A172 (cell line): ENCODE measurements at regions not wholly inside any gene's neighbourhood (a gene's known extent, or its start where the extent isn't known, plus 50 kb on each side); places are given as distances from the start of the nearest gene placed in this dataset.

Experiments
- DNase-seq: peaks from one replicate; pipeline ENCODE4 v3.0.0-alpha.2; 2015; ENCODE audit warnings: low spot score

DNA sequence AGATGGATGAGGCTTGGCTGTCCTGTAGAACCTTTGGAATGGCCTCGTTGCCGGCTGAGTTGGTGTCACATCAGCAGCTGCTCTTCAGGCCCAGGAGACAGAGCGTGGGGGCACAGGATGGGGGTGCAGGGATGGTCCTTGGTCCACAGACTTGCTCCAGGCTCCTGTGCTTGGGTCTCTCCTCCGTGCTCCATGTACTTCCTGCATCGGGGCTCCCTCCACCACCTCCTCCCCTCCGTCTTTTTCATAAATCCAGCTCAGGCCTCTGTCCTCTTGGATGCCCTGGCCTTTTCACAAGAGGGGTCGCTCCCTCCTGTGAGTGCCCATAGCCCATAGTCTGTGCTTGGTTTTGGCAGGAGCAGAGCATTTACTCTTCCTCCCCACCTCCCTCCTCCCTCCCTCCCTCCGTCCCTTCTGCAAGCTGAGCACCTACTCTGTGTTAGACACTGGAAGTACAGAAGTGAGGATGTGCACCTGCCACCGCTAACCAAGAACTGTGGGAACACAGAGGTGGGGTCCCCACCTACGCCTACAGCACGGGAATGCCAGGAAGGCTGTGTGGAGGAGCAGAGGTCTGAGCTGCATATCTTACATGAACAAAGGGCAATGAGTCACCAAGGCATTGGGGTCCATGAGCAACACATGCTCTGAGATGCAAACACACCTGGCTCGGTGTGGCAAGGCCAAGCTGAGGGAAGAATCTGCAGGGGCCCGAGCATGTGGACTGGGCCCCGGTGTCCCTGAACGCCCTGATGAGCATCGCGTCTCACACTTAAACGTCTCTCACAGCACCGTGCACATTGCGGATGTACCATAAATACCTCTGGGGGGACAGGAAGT is 458.7 kb upstream of the HS6ST1 start:
- DNase-seq = no peak

DNA sequence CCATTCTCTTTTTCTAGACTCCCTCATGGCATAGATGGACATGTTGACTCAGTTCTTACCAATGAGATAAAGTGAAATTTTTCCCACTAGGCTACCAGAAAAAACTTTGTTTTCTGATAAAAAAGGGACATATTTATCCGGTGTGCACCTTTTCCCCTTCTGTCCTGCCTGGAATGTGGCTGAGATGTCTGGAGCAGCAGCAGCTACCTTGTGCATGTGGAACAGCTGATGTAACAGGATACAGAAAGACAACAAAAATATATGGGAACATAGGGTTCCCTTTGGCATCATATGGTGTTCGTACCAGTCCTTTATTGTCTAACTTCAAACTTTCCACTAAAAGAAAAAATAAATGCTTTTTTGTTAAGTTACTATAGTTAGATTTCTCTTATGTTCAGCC is 460.2 kb upstream of the HS6ST1 start:
- DNase-seq = no peak

DNA sequence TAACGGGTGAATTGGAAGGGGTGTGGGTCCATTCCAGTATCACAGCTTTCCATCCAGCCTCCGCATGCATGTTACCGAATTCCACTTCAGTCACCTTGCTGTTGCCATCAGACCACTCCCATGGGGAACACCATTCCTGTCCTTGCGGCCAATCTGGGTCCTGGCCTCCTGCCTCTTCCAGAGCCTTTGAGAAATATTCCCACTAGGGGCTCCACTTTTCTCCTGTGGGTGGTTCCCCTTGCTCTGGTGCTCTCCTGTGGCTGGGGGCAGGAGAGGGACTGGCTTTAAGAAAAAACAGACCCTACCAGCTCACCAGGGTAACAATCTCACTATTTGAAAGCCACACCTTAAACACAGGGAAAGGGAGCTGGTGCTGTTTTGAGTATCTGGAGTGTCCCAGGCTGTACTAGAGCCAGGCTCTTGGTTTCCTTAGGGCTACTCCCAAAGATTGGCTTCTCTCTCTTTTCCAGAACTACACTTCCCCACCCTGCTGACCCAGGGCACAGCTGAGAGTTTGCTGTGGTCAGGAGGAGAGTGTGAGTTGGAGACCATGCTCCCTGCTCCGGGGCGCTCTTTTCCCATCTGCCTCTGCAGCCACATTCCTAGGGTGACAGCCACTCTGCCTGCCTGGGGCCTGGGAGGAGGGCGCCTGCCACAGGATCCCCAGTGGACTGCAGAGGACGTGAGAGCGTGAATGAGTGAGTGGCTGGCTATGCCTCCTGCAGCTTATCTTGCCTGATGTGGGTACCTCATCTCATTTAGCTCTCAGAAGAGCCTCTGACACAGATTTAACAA is 460.8 kb upstream of the HS6ST1 start:
- no peak for DNase-seq

DNA sequence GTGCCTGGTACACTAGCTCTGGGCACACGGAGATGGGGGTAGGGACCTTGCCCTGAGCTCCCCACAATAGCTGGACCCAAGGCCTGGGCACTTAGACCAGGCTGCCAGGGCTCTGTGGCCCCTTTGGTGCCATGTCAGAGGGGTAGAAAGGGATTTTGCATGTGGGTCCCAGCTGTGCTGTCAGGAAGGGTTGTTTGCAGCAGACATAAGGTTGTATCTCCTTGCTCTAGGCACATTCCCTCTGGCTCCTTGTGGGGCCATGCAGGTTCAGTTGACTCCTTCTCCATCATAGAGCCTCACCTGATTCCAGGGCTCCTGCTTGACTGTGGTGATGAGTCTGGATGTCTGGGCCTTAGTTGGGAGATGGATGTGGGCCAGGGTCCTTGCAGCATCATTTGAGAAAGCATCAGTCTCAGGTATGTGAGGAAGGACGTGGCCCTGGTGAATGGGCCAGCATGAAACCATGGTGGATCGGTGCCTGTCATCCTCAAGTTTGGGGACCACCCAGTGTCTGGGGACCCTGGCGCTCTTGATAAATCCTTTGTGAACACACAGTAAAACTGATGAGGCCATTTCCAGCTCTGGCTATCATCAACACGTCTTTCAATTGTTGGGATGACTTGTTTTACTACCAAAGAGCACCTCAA is 461.9 kb upstream of the HS6ST1 start:
- DNase-seq = no peak

DNA sequence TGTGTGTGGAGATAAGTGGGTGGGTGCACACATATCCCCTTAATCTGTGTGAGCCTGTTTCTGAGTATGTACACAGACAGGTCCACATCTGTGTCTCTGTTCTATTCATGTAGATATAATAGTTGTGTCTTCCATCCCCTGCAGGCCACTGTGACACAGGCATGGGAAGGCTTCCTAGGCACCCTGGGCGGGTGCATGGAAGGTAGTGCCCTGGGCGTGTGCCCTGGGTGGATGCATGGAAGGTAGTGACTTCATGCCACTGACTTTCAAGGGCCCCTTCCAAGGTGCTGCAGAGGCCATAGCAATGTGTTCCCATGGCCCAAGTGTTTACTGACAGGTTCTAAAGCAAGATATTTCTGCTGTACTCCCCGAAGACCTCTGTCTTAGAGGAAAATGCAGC is 462.5 kb upstream of the HS6ST1 start:
- no peak for DNase-seq

DNA sequence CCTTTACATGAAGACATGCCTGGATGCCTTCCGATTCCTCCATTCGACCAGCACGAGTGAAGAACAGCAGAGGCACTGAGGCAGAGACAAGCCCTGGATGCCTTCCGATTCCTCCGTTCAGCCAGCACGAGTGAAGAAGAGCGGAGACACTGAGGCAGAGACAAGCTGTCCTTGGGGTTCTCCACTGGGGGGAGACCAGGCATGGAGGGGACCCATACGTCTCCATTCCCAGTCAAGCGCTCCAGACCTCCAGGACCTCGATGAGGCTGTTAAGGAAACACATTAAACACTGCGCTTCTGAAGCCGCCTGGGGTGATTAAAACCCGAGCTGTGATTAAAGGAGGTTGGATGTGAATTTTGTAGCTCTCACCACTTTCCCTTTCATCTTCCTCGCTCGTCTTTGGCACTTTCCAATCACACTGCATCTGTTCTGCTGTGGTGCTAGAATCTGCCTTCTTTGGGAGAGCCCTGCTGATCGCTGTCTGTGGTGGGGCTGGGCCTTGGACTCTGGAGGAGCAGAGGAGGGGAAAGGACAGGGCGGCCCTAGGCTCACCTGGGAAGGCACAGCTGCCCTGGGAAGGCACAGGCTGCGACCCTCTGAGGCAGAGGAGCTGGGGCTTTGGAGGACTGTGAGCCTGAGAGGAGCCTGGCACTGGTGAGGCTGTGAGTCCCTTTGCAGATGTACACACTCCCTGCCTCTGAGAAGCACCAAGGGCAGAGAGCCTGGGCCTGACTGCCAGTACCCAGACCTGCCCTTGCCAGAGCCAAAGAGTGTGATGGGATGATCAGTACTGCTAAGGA is 463.1 kb upstream of the HS6ST1 start:
- no peak for DNase-seq

DNA sequence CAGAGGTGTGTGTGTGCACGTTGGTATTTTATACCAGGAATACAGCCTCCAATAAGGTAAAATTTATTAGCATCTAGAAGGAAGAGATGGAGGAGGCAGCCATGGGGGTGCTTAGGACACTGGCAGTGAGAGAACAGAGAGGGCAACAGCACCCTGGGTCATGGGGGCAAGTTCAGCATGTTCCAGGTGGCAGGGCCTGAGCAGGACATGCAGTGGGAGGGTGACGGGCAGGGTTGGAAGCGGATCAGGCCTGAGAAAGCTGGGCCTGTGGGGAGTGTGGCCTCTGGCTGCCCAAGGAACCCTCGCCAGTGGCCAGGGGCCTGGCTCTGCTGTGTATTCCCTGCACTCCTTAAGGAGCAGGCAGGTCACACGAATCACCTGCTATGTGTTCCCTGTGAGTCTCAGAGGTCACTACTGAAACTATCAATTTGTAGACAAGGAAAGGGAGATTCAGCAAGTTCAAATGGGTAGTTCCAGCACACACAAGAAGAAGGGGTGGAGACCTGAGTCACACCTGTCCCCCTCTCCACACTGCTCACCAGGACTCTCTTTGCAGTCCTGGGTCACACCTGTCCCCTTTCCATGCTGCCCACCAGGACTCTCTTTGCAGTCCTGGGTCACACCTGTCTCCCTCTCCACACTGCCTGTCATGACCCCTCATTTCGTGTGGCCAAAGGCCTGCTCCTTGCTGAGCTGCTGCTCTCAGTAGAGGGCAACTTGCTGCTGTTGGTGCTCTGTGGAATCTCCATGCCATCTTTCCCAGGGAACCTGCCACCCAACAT is 463.9 kb upstream of the HS6ST1 start:
- no peak for DNase-seq

DNA sequence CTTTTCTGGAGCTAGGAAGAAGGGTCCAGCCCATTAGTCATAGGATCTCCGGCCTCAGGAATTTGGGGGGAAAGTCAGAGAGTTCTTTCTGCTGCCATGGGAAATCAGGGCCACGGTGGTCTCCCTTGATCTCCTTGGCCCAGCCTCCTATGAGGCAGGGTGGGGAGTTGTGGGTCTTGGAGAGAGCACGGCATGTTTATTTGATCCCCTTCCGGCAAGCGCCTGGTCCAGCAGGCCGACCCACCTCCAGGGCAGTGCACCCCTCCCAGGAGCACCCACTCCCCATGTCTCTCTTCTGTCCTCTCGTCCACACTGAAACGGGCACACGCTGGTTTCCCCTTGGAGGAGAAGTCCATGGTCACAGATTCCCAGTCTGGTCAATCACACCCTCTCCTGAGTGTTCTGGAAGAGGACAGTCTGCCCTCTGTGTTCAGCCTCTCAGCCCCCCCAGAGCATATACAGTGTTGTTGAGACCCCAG is 464.6 kb upstream of the HS6ST1 start:
- DNase-seq = no peak

DNA sequence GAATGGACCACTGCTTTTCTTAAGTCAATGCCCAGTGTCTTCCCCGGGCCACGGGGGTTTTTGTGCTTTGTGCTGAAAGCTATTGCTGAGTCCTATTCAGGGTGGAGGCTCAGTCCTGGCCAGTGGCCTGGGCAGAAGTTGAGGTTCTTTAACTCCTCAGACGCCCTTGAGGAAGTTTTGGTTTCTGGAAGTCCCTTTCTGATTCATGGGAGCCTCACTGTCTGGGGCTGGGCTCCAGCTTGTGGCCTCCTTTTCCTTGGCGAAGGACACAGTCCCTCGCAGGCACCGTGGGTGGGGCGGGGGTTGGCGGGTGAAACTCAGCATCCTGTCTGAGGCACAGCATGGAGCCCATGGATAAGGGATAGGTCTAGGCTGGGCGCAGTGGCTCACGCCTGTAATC is 465.2 kb upstream of the HS6ST1 start:
- DNase-seq = no peak

DNA sequence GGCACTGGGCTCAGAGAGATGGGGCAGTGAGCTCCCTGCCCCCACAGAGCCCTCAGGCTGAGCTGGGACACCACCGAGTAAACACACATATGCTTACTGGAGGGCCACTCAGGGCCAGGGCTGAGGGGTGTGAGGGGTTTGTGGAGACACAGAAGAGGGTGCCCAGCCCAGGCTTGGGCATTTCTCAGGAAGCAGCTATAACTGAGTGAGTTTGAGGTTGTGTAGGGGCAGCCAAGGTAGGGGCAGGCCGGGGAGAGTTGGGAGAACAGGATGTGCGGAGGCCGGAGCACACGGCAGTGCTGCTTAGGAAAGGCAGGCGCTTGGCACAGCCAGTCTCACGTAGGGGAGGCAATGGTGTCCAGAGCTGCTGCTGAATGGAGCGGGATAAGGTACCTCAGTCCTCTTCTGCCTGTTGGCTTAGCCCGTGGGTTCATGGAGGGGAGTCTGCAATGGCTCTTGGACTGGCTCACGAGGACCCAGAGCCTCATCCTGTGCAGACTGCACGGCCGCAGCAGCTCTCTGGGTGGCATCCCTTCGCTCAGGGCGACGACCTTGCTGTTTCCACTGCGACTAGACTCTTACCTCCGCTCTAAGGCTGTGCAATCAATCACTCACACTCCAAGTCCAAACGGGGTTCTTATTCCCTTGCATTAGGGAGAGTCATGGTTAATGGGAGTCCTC is 466.1 kb upstream of the HS6ST1 start:
- no peak for DNase-seq

DNA sequence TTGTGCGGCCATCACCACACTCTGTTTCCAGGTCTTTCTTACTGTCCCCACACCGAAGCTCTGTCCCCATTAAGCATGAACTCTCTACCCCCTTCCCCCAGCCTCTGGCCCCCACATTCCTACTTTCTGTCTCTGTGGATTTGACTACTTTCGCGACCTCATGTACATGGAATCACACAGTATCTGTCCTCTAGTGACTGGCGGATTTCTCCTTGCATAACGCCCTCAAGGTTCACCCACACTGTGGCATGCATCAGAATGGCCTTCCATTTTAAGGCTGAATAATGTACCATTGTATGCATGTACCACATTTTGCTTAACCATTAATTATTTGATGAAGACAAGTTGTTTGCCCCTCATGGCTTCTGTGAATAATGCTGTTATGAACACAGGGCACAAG is 467.6 kb upstream of the HS6ST1 start:
- no peak for DNase-seq

DNA sequence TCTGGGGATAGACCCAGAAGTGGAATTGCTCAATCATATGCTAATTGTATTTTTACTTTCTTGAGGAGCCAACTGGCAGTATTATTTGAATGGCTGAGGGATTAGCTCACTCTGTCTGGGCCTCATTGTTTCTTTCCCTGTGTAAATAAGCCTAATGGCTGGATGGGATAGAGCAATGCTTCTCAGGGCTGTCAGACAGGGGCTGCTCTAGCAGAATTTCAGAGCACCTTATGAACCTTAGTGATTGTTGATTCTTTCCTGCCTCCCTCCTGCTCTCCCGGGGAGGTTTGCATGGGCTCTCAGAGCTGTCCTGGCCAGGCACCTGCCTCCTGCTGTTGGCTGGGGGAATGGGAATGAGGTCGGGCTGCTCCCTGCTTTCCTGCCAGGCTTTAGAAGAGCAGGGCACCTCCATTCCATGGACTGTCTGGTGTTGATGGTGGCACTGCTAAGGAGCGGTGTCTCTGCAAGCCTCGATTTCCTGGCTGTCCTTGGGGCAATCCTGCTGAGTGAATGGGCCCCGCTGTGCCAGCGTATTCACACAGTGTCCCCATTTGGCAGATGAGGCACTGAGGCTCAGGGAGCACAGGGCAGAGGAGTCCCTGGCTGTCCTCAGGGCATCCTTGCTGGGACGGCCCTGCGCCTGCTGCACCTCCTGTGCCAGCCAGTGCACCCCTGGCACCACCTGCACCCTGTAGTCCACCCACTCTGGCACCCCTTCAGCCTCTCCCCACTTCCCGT is 468.2 kb upstream of the HS6ST1 start:
- DNase-seq = no peak

DNA sequence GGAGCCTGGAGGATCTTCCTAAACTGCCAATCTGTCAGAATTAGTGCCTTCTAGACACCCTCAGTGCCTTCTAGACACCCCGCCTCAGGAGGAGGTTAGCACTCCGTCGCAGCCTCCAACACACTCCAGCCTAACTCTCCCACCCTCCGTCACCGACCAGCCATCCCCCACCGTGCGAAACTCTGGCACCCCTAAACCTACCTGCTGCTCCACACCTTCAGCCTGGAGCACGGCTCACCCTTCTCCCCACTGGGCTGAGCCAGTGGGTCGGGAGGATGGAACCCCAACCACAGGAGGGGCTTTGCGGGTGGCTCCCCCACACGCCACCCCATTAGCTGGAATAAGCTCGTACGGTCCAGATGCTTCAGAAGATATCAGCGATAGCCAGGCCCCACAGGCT is 468.9 kb upstream of the HS6ST1 start:
- DNase-seq = no peak

DNA sequence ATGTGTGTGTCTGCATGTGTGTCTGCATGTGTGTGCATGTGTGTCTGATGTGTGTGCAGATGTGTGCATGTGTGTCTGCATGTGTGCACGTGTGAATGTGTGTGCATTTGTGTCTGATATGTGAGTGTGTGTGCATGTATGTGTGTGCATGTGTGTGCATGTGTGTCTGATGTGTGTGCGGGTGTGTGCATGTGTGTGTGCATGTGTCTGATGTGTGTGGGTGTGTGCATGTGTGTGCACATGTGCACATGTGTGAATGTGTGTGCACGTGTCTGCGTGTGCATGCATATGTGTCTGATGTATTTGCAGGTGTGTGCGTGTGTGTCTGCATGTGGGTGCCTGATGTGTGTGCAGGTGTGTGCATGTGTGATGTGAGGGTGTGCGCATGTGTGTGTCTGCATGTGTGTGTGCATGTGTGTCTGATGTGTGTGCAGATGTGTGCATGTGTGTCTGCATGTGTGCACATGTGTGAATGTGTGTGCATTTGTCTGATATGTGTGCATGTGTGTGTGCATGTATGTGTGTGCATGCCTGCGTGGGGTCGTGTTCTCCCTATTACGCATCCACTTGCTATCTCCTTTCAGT is 470.1 kb upstream of the HS6ST1 start:
- DNase-seq = no peak

DNA sequence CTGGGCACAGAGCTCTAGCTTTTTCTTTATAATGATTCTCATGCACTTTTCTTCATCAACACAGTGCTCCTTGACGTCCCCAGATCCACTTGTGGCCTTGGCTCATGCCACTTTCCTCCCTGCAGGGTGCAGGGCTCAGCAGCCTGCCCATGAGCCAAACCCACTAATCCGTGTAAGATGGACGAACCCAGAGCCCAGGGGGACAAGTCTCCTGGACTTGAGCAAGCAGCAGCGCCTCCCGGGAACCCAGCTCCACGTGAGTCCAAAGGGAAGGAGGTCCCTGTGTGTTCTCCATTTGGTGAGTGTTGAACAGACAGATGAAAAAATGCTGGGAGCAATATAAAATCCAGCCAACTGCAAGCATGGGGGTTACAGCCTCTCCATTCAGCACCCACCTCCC is 470.6 kb upstream of the HS6ST1 start:
- DNase-seq = no peak

DNA sequence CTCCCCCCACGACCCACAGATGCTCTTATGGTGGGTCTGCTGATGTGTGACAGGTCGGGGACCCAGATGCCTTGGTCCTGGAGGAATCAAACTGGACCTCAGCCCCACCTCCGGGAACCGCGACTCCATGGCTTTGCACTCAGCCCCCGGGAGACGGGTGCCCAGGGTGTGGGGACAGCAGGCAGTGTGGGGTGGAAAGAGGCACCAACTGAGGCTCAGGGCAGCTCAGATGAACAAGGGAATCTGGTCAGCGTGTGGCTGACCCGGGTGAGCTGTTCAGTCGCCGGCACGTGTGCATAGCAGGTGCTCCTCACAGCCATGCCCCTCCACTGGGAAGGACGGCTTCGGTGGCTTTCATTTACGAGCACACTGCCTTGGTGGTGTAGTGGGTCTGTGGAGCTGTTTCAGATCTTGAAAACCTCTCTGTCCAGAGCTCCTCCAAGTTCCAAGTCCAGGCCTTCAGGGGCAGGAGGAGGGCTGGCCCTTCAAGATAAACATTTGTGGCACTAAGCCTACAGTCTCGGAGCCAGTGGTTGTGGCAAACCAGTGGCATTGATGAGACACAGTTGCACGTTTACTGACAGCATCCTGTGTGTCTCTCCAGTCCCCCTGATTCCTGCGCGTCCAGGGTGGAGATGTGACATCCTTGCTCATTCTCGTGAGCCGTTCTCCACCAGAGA is 471.2 kb upstream of the HS6ST1 start:
- no peak for DNase-seq

DNA sequence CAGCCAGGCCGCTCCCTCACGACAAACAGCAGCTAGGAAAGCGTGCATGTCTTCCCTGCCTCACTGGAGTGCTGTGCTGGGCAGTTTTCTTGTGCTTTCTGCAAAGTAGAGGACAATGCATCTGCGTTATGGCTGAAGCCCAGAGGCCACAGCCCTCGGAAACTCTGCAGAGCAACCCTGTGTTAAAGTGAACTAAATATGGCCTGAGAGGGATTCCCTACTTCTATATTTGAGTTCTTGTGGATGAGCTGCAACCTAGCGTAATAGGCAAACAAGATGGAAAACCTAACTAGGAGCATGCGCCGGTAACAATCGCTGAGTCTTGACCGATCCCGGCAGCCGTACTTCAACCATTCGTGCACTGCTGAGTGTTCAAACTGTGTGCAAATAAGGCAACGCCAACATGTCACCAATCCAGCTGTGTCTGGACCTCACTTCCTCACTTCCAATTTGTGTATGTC is 471.9 kb upstream of the HS6ST1 start:
- no peak for DNase-seq

DNA sequence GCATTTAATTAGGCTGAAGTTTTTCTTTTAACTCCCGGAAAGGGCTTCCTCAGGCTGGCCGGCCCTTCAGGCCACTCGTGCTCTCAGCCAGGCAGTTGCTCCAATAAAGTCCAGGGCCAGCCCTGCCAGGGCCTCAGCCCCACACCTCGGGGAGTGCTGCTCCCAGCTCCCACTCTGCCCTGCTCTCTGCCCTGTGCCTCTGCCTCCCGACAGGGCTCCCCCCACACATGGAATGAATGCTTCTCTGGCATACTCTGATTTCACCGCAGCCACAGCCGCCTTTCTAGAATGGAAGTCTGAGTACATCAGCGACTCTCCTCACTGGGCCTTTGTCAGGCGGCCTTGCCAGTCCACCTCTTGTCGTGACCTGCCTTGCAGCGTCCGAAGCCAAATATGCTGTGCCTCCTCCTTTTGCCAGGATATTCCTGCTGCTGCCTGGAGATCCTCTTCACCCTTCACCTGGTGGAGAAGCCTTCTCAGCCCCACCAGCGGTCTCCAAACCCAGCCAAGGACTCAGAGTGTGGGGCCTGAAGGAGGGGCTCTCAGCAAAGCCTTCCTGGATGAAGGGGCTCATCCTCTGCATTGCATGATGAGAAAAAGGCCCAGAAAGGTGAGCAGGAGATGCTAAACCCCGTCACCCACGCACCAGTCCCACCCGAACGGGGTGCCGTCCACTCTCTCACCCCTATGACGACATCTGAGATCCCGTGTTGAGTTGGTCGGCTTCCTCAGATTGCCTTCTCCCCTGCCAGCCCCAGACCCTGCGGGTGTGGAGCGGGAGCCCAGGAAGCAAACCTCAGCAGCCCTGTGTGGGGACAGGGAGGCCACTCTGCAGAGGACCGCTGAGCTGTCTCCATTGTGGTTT is 472.7 kb upstream of the HS6ST1 start:
- no peak for DNase-seq
